ENCODE measurements at regions not wholly inside any gene's neighbourhood (a gene's known extent, or its start where the extent isn't known, plus 50 kb on each side); places are given as distances from the start of the nearest gene placed in this dataset.

DNA sequence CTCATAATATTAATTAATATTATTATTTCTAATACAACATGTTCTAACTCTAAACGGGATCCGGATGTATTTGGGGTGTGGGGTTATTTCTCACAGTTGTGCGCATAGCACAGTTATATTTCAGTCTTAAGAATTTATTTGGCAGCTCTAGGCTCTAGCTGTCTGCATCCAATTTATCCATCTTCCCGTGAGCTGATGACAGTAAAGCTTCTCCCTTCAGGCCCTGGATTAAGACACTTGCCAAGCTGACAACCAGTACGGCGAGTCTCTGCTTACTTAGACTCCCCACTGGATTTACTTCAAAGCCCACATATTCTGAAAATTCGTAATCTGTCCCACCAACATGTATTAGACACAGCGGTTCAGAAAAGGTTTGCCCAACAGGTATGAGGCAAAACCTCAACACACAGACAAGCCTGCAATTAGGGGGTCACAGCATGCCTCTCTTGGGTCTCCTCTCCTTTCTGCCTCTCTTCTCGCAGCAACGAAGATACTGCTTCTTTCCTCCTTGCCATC lies 232.9 kb upstream of the TMTC1 start:
- Histone ChIP-seq H3K27me3 (no peaks in the 10 kb centered on the region), H3K4me1 (no peaks in the 10 kb centered on the region), H3K27ac (no peak overlapping the region), H3K9me3 (no peaks in the 10 kb centered on the region), H3K36me3 (no peaks in the 10 kb centered on the region), H3K4me3 (no peak overlapping the region)
- no peak for DNase-seq (ENCODE audit: low spot score in 2 of 2)
- no peak for TF ChIP-seq CTCF (IDR thresholded peaks at IDR 0.05)
- TF ChIP-seq POLR2AphosphoS5 (IDR thresholded peaks at IDR 0.05), result no peak
- no peak for TF ChIP-seq POLR2A (IDR thresholded peaks at IDR 0.05)
- intact Hi-C loops (cut with DNase I; ENCODE audit: low total_unique reads), result no loop called here

- H3K4me3 ChIP-seq, result no peak overlapping the region
- intact Hi-C loops (cut with DNase I; ENCODE audit: low total_unique reads), result no loop called here
- no peak for TF ChIP-seq POLR2AphosphoS5 (IDR thresholded peaks at IDR 0.05)
- no peak for TF ChIP-seq POLR2A (IDR thresholded peaks at IDR 0.05)
- TF ChIP-seq CTCF (IDR thresholded peaks at IDR 0.05), result no peak
Observed at GRCh38 chr12:30015631-30016337, 232.0 kb upstream of the TMTC1 start.

GRCh38 chr12:30014991-30015390 lies 231.2 kb upstream of the TMTC1 start:
- Histone ChIP-seq H3K36me3 (no peaks in the 10 kb centered on the region), H3K27ac (no peak overlapping the region), H3K27me3 (no peaks in the 10 kb centered on the region), H3K4me3 (no peak overlapping the region), H3K9me3 (no peaks in the 10 kb centered on the region), H3K4me1 (no peaks in the 10 kb centered on the region)
- intact Hi-C loops (cut with DNase I; ENCODE audit: low total_unique reads), result no loop called here
- TF ChIP-seq POLR2AphosphoS5 (IDR thresholded peaks at IDR 0.05) (no peak), CTCF (IDR thresholded peaks at IDR 0.05) (no peak)
- DNase-seq (ENCODE audit: low spot score in 2 of 2), result no peak

More at GRCh38 chr12:30015631-30016337, 232.0 kb upstream of the TMTC1 start:
- H3K27me3 ChIP-seq, result no peaks in the 10 kb centered on the region
- DNase-seq (ENCODE audit: low spot score in 2 of 2), result no peak
- H3K27ac ChIP-seq, result no peak overlapping the region
- no peaks in the 10 kb centered on the region for H3K36me3 ChIP-seq
- no peaks in the 10 kb centered on the region for H3K9me3 ChIP-seq
- H3K4me1 ChIP-seq, result no peaks in the 10 kb centered on the region

DNA sequence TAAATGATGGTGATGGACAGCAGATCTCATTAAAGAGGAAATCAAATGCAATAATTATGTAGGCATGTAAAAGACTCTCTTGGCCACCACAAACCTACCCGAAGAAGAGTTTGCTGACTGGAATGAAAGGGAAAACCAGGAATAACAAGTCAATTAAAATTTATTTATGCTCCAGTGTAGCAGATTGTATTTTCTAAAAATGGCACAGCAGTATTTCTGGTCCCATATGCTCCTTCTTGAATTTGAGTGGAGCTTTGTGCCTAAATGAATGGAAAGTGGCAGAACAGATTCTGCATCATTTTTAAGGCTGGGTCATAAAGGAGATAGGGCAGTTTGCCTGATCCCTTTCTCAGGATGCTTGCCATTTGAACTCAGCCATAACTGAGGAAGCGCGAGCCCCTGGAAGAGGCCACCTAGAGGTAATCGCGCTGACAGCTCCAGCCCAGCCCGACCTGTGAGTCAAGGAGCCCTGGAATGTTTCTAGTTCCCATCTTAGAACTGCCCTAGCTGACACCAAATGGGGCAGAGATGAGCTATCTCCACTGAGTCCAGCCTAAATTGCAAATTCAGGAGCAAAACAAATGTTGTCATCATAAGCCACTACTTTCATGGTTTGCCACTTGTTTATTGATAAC lies 229.2 kb upstream of the TMTC1 start:
- TF ChIP-seq POLR2A (IDR thresholded peaks at IDR 0.05) (no peak), CTCF (IDR thresholded peaks at IDR 0.05) (no peak), POLR2AphosphoS5 (IDR thresholded peaks at IDR 0.05) (no peak)
- no peak for DNase-seq (ENCODE audit: low spot score in 2 of 2)
- H3K4me3 ChIP-seq, result no peak overlapping the region
- no peaks in the 10 kb centered on the region for H3K9me3 ChIP-seq
- H3K27me3 ChIP-seq, result no peaks in the 10 kb centered on the region
- H3K36me3 ChIP-seq, result no peaks in the 10 kb centered on the region
- intact Hi-C loops (cut with DNase I; ENCODE audit: low total_unique reads), result no loop called here
- no peak overlapping the region for H3K27ac ChIP-seq
- H3K4me1 ChIP-seq, result no peaks in the 10 kb centered on the region

Data from breast epithelium (tissue), 4 donors.